Activated T-helper 17 cell treated with anti-CD3 and anti-CD28 coated beads, Interleukin-2, amount 50 U/mL, for 72 hours (primary cell): ENCODE measurements at regions not wholly inside any gene's neighbourhood (a gene's known extent, or its start where the extent isn't known, plus 50 kb on each side); places are given as distances from the start of the nearest gene placed in this dataset.

Experiments used
- ATAC-seq: fragments of 150-1000 bp; cut with Tn5 transposase; replicated peaks from 2 replicates; pipeline ENCODE4 v1.10.0; 2021; ENCODE audit warnings: mild to moderate bottlenecking, moderate library complexity
- H3K27ac Mint-ChIP-seq: one replicate; pipeline ENCODE4 v1.8.0; 2022; ENCODE audit warnings: mixed read lengths
- H3K27me3 Mint-ChIP-seq: one replicate; pipeline ENCODE4 v1.8.0; 2022; ENCODE audit warnings: mixed read lengths
- H3K36me3 Mint-ChIP-seq: one replicate; pipeline ENCODE4 v1.8.0; 2022; ENCODE audit warnings: low read depth, mild to moderate bottlenecking, mixed read lengths
- H3K4me1 Mint-ChIP-seq: one replicate; pipeline ENCODE4 v1.8.0; 2022; ENCODE audit warnings: mixed read lengths
- H3K4me3 Mint-ChIP-seq: one replicate; pipeline ENCODE4 v1.8.0; 2022; ENCODE audit warnings: mild to moderate bottlenecking, mixed read lengths
- H3K9me3 Mint-ChIP-seq: one replicate; pipeline ENCODE4 v1.8.0; 2022; ENCODE audit warnings: mixed read lengths

GRCh38 chr1:209363112-209363511 is 220.4 kb upstream of the CAMK1G start:
- Mint-ChIP-seq H3K4me1 (no peaks in the 10 kb centered on the region), H3K4me3 (no peak overlapping the region), H3K36me3 (no peaks in the 10 kb centered on the region), H3K27me3 (peaks cover 29% of the 10 kb centered on the region), H3K9me3 (no peaks in the 10 kb centered on the region), H3K27ac (no peak overlapping the region)
- ATAC-seq: no peak

GRCh38 chr1:209364716-209365115 is 218.8 kb upstream of the CAMK1G start:
- no peaks in the 10 kb centered on the region for H3K9me3 Mint-ChIP-seq
- no peaks in the 10 kb centered on the region for H3K4me1 Mint-ChIP-seq
- no peaks in the 10 kb centered on the region for H3K36me3 Mint-ChIP-seq
- H3K27me3 Mint-ChIP-seq: peaks cover 33% of the 10 kb centered on the region
- no peak for ATAC-seq
- H3K27ac Mint-ChIP-seq: no peak overlapping the region
- no peak overlapping the region for H3K4me3 Mint-ChIP-seq

DNA sequence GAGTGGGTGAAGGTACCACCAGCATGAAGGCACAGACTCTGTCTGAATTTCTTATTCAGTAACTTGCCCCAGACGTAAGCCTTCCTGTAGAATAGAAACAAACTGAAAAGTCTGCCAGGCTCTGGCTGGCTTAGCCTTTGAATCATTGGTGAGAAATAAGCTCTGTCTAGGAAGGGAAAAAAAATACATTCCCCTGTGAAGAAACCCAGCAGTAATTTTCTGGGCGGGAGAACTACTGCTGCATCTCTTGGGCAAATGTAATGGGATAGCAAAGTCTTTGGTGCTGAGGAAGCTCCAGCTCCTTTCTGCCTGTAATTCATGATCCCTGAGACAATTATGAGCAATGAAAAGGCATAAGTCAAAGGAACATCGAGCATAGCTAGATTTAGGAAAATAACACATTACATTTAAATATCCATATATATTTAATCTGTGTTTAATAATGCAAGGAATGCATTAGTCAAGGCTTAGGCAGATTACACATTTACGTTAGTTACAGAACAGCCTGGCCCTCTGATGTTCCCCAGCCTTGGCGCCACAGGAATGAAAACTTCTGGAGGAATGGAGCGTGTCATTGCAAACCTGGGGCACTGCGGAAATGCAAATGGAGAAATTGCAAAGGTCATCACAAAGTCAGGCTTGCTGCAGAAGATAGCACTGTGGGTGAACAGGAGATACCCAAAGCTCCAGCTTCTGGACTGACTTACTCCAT is 216.3 kb upstream of the CAMK1G start:
- Mint-ChIP-seq H3K36me3 (no peaks in the 10 kb centered on the region), H3K27me3 (peaks cover 30% of the 10 kb centered on the region), H3K4me1 (no peaks in the 10 kb centered on the region), H3K4me3 (no peak overlapping the region), H3K9me3 (no peaks in the 10 kb centered on the region), H3K27ac (no peak overlapping the region)
- ATAC-seq: no peak

DNA sequence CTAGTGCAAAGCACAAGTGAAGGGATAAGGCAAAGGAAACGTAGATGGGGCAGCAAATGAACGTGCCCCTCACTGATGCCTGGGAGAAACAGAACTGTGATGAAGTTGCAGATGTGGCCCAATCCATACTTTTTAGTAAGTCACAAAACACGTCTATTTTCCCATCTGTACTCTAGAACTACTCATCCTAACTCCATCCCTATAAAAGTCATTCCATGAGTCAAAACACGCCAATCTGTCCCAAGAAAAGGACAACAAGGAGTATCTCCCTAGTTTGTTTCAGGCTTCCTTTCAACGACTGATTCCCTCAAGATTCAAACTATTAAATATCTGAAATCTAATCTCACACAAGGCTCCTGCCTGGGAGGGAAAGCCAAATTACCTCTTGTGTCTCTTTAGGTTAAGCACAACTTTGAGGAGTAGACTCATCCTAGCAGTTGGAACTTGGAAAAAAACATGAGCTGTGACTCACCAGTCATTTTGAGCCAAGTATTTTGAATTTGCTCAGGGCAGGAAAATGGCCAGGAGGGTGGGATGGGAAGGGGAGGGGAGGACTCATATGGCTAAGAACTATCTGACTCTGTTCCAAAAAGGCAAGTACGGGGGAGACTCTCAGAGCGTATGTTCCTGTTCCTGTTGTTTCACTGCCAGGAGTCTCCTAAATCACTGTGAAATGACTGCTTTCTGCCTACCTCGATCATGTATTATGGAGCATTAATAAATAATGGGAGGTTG is 214.5 kb upstream of the CAMK1G start:
- no peaks in the 10 kb centered on the region for H3K36me3 Mint-ChIP-seq
- H3K27ac Mint-ChIP-seq: no peak overlapping the region
- H3K9me3 Mint-ChIP-seq: no peaks in the 10 kb centered on the region
- H3K4me1 Mint-ChIP-seq: no peaks in the 10 kb centered on the region
- H3K4me3 Mint-ChIP-seq: no peak overlapping the region
- H3K27me3 Mint-ChIP-seq: peaks cover 25% of the 10 kb centered on the region
- ATAC-seq: no peak

- no peak for ATAC-seq
- H3K36me3 Mint-ChIP-seq: no peaks in the 10 kb centered on the region
Measured at GRCh38 chr1:209370241-209370995, 213.1 kb upstream of the CAMK1G start.

DNA sequence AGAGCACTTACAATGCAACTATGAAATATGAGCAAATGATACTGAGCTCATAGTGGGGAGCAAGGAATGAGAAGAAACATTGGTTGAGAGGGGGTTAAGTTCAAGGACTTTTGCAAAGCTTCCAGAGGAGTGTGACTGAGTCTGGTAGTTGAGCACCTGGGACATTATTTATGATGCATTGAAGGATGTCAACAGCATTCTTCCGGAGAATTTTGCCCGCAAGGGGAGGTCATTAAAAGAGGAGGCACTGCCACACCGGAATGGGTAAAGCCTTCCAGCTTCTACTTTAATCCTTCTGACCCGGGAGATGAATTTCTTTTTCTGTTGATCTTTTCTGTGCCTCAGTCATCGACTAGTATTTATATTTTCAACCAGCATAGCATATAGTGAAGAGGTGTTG is 208.4 kb upstream of the CAMK1G start:
- Mint-ChIP-seq H3K9me3 (no peaks in the 10 kb centered on the region), H3K36me3 (no peaks in the 10 kb centered on the region)
- ATAC-seq: no peak

More at GRCh38 chr1:209370241-209370995, 213.1 kb upstream of the CAMK1G start:
- Mint-ChIP-seq H3K9me3 (no peaks in the 10 kb centered on the region), H3K4me1 (no peaks in the 10 kb centered on the region), H3K27ac (no peak overlapping the region), H3K4me3 (no peak overlapping the region), H3K27me3 (peaks cover 20% of the 10 kb centered on the region)

GRCh38 chr1:209375671-209376365 is 207.7 kb upstream of the CAMK1G start:
- no peaks in the 10 kb centered on the region for H3K36me3 Mint-ChIP-seq
- no peak for ATAC-seq
- H3K4me1 Mint-ChIP-seq: no peaks in the 10 kb centered on the region
- no peaks in the 10 kb centered on the region for H3K9me3 Mint-ChIP-seq
- peaks cover 17% of the 10 kb centered on the region for H3K27me3 Mint-ChIP-seq
- H3K4me3 Mint-ChIP-seq: no peak overlapping the region
- H3K27ac Mint-ChIP-seq: no peak overlapping the region

More for the DNA sequence above, 208.4 kb upstream of the CAMK1G start:
- Mint-ChIP-seq H3K27me3 (peaks cover 14% of the 10 kb centered on the region), H3K27ac (no peak overlapping the region), H3K4me3 (no peak overlapping the region), H3K4me1 (no peaks in the 10 kb centered on the region)

GRCh38 chr1:209376774-209377173 is 206.7 kb upstream of the CAMK1G start:
- no peak for ATAC-seq
- no peak overlapping the region for H3K4me3 Mint-ChIP-seq
- no peaks in the 10 kb centered on the region for H3K36me3 Mint-ChIP-seq
- peaks cover 17% of the 10 kb centered on the region for H3K27me3 Mint-ChIP-seq
- no peaks in the 10 kb centered on the region for H3K4me1 Mint-ChIP-seq
- no peaks in the 10 kb centered on the region for H3K9me3 Mint-ChIP-seq
- H3K27ac Mint-ChIP-seq: no peak overlapping the region

DNA sequence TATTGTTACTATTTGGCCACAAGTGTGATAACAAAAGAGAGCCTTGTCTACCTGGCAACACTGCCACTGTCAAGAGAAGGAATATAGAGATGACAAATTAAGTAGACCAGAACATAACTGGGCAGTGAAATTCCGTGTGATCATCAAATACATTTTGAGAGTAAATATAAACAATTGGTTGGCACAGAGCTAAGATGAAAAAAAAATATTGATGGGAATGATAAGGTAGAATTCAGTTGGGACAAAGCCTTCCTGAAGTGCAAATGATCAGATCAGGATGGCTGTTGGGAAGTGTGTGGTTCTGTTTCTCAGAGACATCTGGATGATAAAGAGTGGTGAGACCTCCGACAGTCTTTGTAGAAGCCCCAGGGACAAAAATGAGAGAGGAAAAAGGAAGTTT is 205.5 kb upstream of the CAMK1G start:
- no peak overlapping the region for H3K4me3 Mint-ChIP-seq
- no peaks in the 10 kb centered on the region for H3K4me1 Mint-ChIP-seq
- H3K36me3 Mint-ChIP-seq: no peaks in the 10 kb centered on the region
- peaks cover 14% of the 10 kb centered on the region for H3K27me3 Mint-ChIP-seq
- ATAC-seq: no peak
- H3K27ac Mint-ChIP-seq: no peak overlapping the region
- H3K9me3 Mint-ChIP-seq: no peaks in the 10 kb centered on the region

DNA sequence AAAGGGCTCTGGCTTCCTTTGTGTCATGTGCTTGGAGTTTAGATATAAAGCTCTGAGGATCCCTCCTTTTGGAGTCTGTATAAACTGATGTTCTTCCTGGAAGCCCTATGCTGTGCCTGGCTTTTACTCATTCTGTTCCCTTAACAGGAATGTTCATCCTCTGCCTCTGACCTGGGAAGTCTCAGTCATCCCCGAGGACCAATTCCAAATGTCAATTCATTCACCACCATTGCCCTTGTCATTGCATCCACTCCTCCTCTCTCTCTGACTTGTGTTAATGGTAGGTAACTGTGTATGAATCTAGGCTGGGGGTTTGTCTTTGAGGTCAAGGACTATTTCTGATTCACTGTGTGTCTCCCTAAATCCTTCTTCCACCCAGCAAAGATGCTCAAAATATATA is 204.2 kb upstream of the CAMK1G start:
- Mint-ChIP-seq H3K27me3 (peaks cover 14% of the 10 kb centered on the region), H3K36me3 (no peaks in the 10 kb centered on the region), H3K4me3 (no peak overlapping the region)

GRCh38 chr1:209380420-209380819 is 203.1 kb upstream of the CAMK1G start:
- Mint-ChIP-seq H3K4me3 (no peak overlapping the region), H3K27ac (no peak overlapping the region), H3K27me3 (peaks cover 14% of the 10 kb centered on the region), H3K9me3 (no peaks in the 10 kb centered on the region), H3K36me3 (no peaks in the 10 kb centered on the region), H3K4me1 (no peaks in the 10 kb centered on the region)
- ATAC-seq: no peak

More for the DNA sequence above, 204.2 kb upstream of the CAMK1G start:
- Mint-ChIP-seq H3K9me3 (no peaks in the 10 kb centered on the region), H3K27ac (no peak overlapping the region), H3K4me1 (no peaks in the 10 kb centered on the region)
- no peak for ATAC-seq

DNA sequence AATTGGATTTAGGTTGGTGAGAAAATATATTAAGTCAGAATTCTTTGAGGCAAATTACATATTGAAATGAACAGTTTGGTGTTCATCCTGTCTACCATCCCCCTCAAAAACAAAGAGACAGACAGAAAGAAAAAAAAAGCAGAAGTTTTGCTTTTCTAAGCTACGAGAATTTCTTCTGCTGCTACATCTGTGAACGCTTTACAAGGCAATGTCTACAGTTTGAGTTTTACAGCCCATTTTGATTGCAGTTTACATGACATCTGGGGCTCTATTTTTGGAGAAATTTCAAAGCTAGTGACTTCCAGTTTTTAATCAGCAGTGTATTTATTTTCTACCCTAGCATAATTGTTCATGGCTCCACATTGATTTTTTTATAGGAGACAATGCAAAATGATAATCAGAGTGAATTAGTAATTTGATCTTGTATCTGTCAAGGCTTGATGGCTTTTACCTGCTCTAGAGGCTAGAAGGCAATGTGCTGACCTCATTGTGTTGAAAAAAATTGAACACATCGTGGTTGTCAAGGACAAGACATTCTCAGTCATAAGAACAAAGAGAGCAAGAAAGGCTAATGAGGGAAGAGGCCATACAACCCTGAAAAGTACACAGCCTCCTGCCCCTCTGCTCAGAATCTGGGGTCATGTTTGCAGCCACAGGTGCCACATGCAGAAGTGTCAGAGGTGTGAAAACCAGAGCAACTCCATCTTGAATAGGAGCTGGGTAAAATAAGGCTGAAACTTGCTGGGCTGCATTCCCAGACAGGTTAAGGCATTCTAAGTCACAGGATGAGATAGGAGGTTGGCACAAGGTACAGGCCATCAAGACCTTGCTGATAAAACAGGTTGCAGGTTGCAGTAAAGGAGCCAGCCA is 201.0 kb upstream of the CAMK1G start:
- Mint-ChIP-seq H3K4me3 (no peak overlapping the region), H3K4me1 (no peaks in the 10 kb centered on the region), H3K9me3 (no peaks in the 10 kb centered on the region), H3K36me3 (no peaks in the 10 kb centered on the region), H3K27me3 (peaks cover 14% of the 10 kb centered on the region), H3K27ac (no peak overlapping the region)
- ATAC-seq: no peak

DNA sequence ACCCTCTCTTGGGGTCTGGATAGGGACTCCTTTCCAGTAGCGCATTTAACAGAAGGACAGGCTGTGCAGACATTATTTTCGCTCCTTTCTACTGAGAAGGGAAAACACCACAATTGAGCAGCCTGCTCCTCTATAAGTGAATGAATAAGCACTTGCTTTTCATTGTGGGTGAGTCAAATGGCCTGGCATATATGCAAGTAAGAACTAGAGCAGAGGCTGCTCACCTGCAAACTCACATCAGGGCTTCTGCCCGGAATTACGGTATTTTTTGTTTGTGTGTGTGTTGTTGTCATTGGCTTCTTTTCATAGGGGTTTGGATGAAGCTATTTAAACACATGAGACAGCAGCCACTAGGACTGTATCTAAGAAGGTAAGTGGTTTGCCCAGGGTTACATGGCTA is 200.1 kb upstream of the CAMK1G start:
- H3K36me3 Mint-ChIP-seq: no peaks in the 10 kb centered on the region
- ATAC-seq: no peak
- H3K9me3 Mint-ChIP-seq: no peaks in the 10 kb centered on the region
- H3K27ac Mint-ChIP-seq: no peak overlapping the region
- peaks cover 11% of the 10 kb centered on the region for H3K27me3 Mint-ChIP-seq
- H3K4me3 Mint-ChIP-seq: no peak overlapping the region
- no peaks in the 10 kb centered on the region for H3K4me1 Mint-ChIP-seq
